Rectal smooth muscle tissue (tissue), 1 donor: ENCODE measurements at regions not wholly inside any gene's neighbourhood (a gene's known extent, or its start where the extent isn't known, plus 50 kb on each side); places are given as distances from the start of the nearest gene placed in this dataset.

Experiments used
- H3K27ac ChIP-seq: one replicate; pipeline ENCODE4 v1.7.0; 2013; ENCODE audit warnings: low read depth, low read length, inconsistent platforms
- H3K27me3 ChIP-seq: one replicate; pipeline ENCODE4 v1.7.0; 2013; ENCODE audit warnings: low read length; ENCODE audit not compliant: control insufficient read depth, insufficient read depth
- H3K36me3 ChIP-seq: one replicate; pipeline ENCODE4 v1.7.0; 2013; ENCODE audit warnings: low read length; ENCODE audit not compliant: control insufficient read depth, insufficient read depth
- H3K4me1 ChIP-seq: one replicate; pipeline ENCODE4 v1.7.0; 2013; ENCODE audit warnings: low read length; ENCODE audit not compliant: control insufficient read depth, insufficient read depth
- H3K4me3 ChIP-seq: one replicate; pipeline ENCODE4 v1.7.0; 2013; ENCODE audit warnings: low read length
- H3K9ac ChIP-seq: one replicate; pipeline ENCODE4 v1.7.0; 2013; ENCODE audit warnings: low read length

DNA sequence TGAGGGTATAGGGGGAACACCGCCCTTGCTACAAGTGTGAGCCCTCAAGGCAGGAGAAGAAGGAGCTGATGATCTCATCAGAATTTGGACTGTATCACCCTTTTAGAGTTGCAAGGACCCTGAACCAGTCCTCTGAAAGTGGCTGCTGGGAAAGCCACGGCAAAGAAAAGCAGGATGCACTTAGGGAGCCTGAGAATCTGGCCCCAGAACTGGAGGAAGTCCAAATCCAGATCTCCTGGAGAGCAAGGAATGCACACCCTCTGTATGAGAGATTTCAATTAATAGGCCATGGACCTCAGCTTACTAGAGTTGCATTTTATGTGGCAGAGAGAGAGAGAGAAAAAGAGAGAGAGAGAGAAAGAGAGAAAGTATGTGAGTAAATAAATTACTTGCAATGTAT lies 662.9 kb downstream of the CCSER2 start:
- no peak overlapping the region for H3K27ac ChIP-seq
- H3K4me3 ChIP-seq = no peak overlapping the region
- no peaks in the 10 kb centered on the region for H3K4me1 ChIP-seq
- H3K9ac ChIP-seq = no peak overlapping the region
- no peaks in the 10 kb centered on the region for H3K36me3 ChIP-seq
- H3K27me3 ChIP-seq = no peaks in the 10 kb centered on the region

DNA sequence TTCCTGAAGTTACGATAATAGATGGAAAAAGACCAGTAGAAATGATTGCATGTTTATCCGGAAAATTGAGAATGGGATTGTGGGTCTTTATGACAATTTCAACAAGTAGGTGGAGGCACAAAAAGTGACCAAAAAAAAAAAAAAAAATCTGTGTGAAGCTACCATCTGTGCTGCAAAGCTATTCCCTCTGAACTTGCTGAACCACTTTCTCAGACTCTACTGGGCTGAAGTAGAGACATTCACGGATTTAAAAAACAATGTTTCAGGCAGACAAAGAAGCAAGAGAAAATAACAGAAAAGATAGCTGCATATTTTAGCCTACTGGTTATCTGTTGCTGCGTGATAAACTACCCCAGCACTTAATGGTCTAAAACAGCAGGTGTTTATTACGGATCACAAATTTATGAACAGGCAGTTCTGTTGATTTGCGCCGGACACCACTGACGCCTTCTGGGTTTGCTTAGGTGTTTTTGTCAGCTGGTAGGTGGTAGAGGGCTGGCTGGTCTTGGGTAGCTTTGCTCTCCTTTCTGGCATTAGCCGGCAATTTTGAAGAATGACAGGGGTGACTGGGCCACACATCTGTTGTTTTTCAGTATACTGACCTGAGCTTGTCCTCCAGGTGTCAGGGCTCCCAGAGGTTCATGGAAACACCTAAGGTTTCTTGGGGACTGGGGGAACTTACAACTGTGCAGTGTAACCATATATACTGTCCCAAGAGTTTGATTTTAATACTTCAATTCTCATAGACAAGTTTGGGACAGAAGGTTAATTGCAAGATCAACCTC lies 665.1 kb downstream of the CCSER2 start:
- H3K27ac ChIP-seq = no peak overlapping the region
- H3K27me3 ChIP-seq = no peaks in the 10 kb centered on the region
- no peak overlapping the region for H3K4me3 ChIP-seq
- no peaks in the 10 kb centered on the region for H3K36me3 ChIP-seq
- H3K4me1 ChIP-seq = no peaks in the 10 kb centered on the region
- no peak overlapping the region for H3K9ac ChIP-seq

DNA sequence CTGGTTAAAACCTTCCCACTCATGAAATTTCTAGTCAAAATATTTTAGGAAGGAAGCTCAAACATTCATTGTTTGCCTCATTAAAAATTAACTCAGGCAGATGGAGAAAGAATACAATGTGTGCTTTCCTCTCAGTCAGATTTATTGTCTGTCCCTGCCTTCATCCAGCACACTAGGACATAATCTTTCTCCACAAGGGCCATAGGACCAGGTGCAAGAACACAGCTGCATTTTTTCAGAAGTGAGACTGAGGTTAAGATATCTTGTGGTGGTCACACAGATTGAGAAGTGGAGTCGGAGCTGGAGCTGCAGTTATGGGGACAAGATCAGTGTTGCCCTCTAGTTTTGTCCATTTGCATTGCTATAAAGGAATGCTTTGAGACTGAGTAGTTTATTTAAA lies 666.3 kb downstream of the CCSER2 start:
- no peaks in the 10 kb centered on the region for H3K36me3 ChIP-seq
- H3K9ac ChIP-seq = no peak overlapping the region
- H3K4me3 ChIP-seq = no peak overlapping the region
- no peaks in the 10 kb centered on the region for H3K27me3 ChIP-seq
- H3K27ac ChIP-seq = no peak overlapping the region
- H3K4me1 ChIP-seq = no peaks in the 10 kb centered on the region

DNA sequence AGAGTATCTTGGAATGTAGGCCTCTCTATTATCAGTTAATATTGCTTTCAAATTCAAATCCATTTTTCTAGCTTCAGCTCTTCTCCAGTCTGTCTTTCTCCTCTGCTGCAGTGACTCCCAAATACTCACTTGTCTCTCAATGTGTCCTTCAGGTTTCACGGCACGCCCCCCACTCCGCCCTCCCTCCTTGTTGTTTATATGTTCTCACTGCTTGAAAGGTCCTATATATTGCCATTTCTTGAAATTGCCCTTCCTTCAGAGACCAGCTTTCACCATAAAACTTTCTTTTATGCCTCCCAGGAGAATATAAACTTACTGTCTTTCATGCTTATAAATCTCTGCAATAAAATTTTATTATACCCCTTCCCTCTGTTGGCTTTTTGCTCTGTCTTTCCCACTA lies 668.2 kb downstream of the CCSER2 start:
- Histone ChIP-seq H3K36me3 (no peaks in the 10 kb centered on the region), H3K4me1 (no peaks in the 10 kb centered on the region)

DNA sequence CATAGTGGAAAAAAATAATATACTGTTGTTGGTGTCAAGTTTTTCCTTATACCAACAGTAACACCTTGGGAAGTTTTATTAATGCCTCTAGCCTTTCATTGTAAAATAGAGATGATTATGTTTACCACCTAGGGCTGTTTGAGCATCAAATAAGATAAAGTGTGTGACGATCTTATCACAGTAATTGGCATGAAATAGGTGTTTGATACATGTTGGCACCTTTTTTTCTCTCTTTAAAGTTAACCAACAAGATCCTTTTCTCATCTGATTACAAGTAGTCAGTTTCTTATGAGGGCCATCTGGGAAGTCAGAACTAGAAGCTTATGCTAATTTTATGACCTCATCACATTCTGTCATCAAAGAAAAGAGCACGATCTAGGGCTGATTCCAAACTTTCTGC lies 669.5 kb downstream of the CCSER2 start:
- no peak overlapping the region for H3K9ac ChIP-seq
- H3K4me1 ChIP-seq = no peaks in the 10 kb centered on the region
- H3K36me3 ChIP-seq = no peaks in the 10 kb centered on the region
- no peak overlapping the region for H3K4me3 ChIP-seq
- H3K27ac ChIP-seq = no peak overlapping the region
- H3K27me3 ChIP-seq = no peaks in the 10 kb centered on the region

More for the DNA sequence above, 668.2 kb downstream of the CCSER2 start:
- Histone ChIP-seq H3K27me3 (no peaks in the 10 kb centered on the region), H3K27ac (no peak overlapping the region), H3K4me3 (no peak overlapping the region), H3K9ac (no peak overlapping the region)

DNA sequence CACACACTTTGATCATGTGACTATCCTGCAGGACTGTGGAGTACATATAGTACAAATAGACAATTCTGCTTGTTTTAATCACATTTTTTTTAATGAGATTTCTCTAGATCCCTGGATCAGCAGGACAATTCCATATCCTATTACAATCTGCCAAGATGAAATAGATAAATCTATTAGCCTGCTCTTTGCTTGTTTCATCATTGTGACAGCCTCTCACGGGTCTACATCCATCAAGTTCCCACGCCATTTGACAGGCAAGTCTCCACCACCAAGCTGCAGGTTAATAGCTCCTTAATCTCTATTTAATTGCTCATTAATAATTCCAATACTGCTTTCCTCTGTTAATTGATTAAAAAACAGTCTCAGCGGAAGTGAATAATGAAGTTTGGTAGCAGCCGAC lies 671.5 kb downstream of the CCSER2 start:
- no peaks in the 10 kb centered on the region for H3K27me3 ChIP-seq
- H3K4me1 ChIP-seq = no peaks in the 10 kb centered on the region
- no peaks in the 10 kb centered on the region for H3K36me3 ChIP-seq
- no peak overlapping the region for H3K9ac ChIP-seq
- H3K4me3 ChIP-seq = no peak overlapping the region
- no peak overlapping the region for H3K27ac ChIP-seq

DNA sequence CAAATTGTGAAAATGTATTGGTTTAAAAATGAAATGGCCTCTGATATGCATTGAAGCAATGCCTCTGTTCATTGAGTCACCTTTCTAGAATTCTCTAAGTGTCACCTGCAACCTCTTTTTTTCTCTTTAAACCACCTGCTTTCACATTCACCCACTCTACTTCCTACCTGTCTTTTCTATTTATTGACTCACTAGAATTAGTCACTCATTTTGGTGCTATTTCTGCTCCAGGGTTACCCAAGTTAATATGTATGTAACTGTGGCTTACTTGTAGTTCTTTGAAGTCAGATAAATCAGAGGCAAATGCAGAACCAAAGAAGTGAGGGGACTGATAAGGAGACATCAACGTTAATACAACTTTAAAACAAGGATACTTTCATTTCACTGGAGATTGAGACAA lies 674.7 kb downstream of the CCSER2 start:
- no peaks in the 10 kb centered on the region for H3K4me1 ChIP-seq
- H3K9ac ChIP-seq = no peak overlapping the region
- no peaks in the 10 kb centered on the region for H3K27me3 ChIP-seq
- H3K4me3 ChIP-seq = no peak overlapping the region
- H3K27ac ChIP-seq = no peak overlapping the region
- H3K36me3 ChIP-seq = no peaks in the 10 kb centered on the region

DNA sequence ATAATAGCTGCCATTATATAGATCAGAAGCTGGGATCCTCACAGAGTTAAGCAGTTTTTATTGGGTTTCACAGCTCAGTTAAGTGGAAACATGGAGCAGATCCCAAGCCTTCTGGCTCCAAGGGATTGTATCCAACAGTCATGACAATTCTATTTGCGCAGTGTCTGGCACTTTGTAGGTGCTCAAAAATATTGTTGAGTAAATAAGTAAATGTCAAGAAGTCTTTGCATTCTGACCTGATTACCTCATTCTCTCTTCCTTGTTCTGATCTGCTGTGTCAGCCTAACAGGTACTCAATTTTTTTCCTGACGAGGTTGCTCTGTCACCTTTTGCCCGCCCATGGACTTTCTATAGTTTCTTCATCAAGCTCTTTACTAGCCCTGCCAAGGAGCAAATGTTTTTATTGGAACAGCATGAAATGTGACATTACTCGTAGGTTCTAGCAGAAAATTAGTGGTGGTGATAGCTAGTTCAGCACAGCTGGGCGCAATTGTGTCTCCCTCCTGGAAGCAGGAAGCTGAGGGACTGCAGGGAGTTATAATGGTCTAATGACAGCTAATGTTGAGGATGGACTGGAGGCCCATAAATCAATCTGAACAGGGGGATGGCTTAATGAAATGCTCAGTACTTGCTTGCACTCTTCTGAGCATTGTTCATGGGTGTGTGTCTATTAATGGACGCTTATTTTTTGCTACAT lies 680.2 kb downstream of the CCSER2 start:
- H3K9ac ChIP-seq = no peak overlapping the region
- H3K36me3 ChIP-seq = no peaks in the 10 kb centered on the region
- no peaks in the 10 kb centered on the region for H3K4me1 ChIP-seq
- H3K4me3 ChIP-seq = no peak overlapping the region
- H3K27me3 ChIP-seq = no peaks in the 10 kb centered on the region
- no peak overlapping the region for H3K27ac ChIP-seq

DNA sequence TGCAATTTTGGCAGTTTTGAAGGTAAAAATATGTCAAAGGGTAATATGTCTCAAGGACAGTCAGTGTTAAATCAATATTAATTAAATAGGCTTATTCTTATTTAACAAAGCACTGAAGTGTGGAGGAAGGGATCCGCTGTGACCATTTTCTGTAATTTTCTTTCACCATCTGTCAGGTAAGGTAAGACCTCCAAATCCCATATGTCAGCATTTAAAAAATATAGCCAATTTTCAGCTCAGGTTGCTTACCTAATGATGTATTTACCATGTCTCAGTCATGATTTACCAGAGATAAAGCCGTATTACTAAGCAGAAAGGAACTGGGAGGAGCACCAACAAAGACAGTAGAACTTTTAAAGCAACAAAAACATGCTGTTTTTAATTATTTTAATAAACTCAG lies 683.9 kb downstream of the CCSER2 start:
- Histone ChIP-seq H3K27me3 (no peaks in the 10 kb centered on the region), H3K4me3 (no peak overlapping the region), H3K27ac (no peak overlapping the region), H3K4me1 (no peaks in the 10 kb centered on the region), H3K36me3 (no peaks in the 10 kb centered on the region), H3K9ac (no peak overlapping the region)

DNA sequence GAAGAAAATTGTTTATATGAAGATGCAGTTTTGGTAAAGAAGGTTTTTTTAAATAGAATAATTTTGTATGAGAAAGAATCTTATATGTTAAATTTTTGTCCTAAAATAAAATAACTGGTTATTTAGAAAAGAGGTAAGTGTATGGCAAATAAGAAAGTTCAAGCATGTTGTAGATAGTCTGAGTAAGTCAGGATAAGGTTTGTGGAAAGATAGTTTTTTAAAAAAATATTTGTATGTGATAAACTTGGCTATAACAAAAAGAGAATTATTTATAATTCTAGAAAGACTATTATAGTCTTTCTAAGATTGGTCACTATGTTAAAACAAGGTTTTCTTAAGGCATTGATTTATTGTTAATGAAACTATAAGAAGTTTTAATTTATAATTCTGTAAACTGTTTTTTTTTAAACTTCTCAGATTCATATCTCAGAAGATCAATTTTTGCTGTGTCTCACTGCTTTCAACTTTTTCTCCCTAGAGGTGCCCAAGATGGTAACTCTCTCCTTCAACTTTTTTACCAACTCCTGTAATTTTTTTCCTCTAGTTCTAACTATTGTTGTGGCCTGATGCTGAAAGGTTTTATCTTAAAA lies 698.6 kb downstream of the CCSER2 start:
- Histone ChIP-seq H3K4me1 (no peaks in the 10 kb centered on the region), H3K27ac (no peak overlapping the region), H3K36me3 (no peaks in the 10 kb centered on the region), H3K4me3 (no peak overlapping the region), H3K27me3 (no peaks in the 10 kb centered on the region), H3K9ac (no peak overlapping the region)

DNA sequence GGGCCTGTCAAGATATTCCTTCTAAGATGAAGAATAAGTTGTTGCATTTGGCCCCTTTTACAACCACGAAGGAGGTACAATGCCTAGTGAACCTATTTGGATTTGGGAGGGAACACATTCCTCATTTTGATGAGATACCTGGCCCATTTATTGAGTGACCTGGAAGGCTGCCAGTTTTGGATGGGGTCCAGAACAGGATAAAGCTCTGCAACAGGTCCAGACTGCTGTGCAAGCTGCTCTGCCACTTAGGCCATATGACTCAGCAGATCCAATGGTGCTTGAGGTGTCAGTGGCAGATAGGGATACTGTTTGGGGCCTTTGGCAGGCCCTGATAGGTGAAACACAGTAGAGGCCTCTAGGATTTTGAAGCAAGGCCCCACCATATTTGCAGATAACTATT lies 704.6 kb downstream of the CCSER2 start:
- Histone ChIP-seq H3K36me3 (no peaks in the 10 kb centered on the region), H3K4me3 (no peak overlapping the region), H3K27ac (no peak overlapping the region), H3K27me3 (no peaks in the 10 kb centered on the region), H3K9ac (no peak overlapping the region), H3K4me1 (no peaks in the 10 kb centered on the region)

DNA sequence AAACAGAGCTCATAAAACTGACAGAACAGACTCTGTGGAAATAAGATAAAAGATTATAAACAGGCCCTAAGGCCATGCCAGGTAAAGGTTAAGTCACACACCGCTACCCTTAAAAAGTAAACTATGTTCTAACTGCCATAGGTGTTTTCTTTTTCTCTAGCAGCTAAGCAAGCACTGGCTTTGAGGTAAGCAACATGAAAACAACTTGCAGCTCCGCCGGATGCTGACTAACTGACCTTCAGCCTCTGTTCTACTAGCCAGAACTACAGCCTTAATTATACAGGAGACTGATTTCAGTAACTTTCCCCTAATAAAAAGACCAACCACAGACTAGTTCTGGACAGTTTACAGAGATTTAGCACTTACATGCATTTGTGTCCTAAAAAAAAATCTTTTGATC lies 708.3 kb downstream of the CCSER2 start:
- Histone ChIP-seq H3K4me1 (no peaks in the 10 kb centered on the region), H3K27me3 (no peaks in the 10 kb centered on the region), H3K36me3 (no peaks in the 10 kb centered on the region), H3K9ac (no peak overlapping the region), H3K4me3 (no peak overlapping the region), H3K27ac (no peak overlapping the region)

DNA sequence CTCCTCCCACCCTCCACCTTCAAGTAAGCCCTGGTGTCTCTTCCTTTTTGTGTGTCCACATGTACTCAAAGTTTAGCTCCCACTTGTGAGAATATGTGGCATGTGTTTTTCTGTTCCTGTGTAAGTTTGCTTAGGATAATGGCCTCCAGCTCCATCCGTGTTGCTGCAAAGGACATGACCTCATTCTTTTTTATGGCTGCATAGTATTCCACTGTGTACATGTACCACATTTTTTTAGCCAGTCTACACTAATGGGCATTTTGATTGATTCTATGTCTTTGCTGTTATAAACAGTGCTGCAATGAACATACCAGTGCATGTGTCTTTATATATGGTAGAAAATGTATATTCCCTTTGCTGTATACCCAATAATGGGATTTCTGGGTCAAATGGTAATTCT lies 710.9 kb downstream of the CCSER2 start:
- no peak overlapping the region for H3K4me3 ChIP-seq
- no peak overlapping the region for H3K27ac ChIP-seq
- H3K27me3 ChIP-seq = no peaks in the 10 kb centered on the region
- H3K36me3 ChIP-seq = no peaks in the 10 kb centered on the region
- H3K4me1 ChIP-seq = no peaks in the 10 kb centered on the region
- H3K9ac ChIP-seq = no peak overlapping the region
